ENCODE measurements at regions not wholly inside any gene's neighbourhood (a gene's known extent, or its start where the extent isn't known, plus 50 kb on each side); places are given as distances from the start of the nearest gene placed in this dataset.
A peak's percentile ranks its signal among the peaks of the same experiment; 100 is the strongest.

DNA sequence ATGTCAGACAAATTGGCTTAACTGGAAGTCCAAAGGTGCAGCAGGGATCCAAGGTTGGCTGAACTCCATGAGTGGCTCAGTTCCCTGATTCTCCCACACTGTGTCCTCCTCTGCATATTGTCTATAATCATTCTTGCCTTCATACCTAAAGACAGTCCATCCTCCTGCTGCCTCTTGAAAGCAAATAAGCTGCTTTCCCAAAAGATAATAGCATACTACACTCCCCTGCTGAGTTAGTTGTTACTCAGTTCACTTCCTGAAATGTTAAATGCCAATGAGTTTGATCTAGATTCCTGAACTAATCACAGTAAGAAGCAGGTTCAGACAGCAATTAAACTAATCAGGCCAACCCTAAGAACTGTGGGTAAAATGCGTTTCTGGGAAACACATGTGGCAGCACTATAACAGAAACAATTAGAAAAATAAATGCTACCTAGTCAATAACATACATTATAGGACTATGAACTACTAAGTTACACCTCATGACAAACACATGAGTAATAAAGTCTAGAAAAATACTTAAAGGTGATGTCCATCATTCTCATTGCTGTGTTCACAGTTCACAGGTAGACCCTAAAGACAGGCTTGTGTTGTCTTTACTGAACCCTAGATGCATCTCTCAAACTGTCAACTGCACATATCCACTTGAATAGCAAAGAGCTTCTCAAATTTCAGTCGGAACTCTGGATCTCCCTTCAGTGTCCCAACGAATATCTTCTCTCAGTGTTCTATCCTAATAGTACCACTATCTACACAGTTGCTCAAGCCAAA is 50.8 kb upstream of the BOLA1 start (continued):
- TF ChIP-seq HNRNPLL (IDR thresholded peaks at IDR 0.05; ENCODE audit: low read depth, low read length, poor library complexity, severe bottlenecking) (no peak), XRCC3 (IDR thresholded peaks at IDR 0.05) (no peak), ZNF518B (CRISPR knock-in tag; IDR thresholded peaks at IDR 0.05) (no peak), KDM4B (IDR thresholded peaks at IDR 0.05; ENCODE audit: borderline replicate concordance in 2 of 2, low read depth in 1 of 2) (no peak), YBX1 (IDR thresholded peaks at IDR 0.05) (no peak), HEY1 (CRISPR knock-in tag; IDR thresholded peaks at IDR 0.05; ENCODE audit: borderline replicate concordance) (no peak), HNRNPK (IDR thresholded peaks at IDR 0.05; ENCODE audit: low read depth, low read length, poor library complexity, severe bottlenecking) (no peak), ZNF197 (CRISPR knock-in tag; IDR thresholded peaks at IDR 0.05; ENCODE audit: low read depth) (0 out of 2 replicates have a peak, but pooled peaks have one; percentile 35), ZNF76 (CRISPR knock-in tag; IDR thresholded peaks at IDR 0.05; ENCODE audit: borderline replicate concordance) (no peak), SMAD3 (CRISPR knock-in tag; conservative IDR thresholded peaks at IDR 0.05) (no peak), KDM1A (IDR thresholded peaks at IDR 0.05) (peak; percentile 13; a peak in 1 of 4 replicates), ELF4 (CRISPR knock-in tag; IDR thresholded peaks at IDR 0.05) (0 out of 2 replicates have a peak, but pooled peaks have one; percentile 34), ELF1 (tag; IDR thresholded peaks at IDR 0.05) (no peak), SREBF1 (IDR thresholded peaks at IDR 0.05; ENCODE audit: borderline replicate concordance, low read depth, low read length) (no peak), ZNF592 (IDR thresholded peaks at IDR 0.05) (0 out of 2 replicates have a peak, but pooled peaks have one; percentile 26), SMAD4 (CRISPR knock-in tag; conservative IDR thresholded peaks at IDR 0.05) (no peak), ZNF239 (CRISPR knock-in tag; IDR thresholded peaks at IDR 0.05) (no peak), ZNF121 (CRISPR knock-in tag; conservative IDR thresholded peaks at IDR 0.05) (no peak), HNRNPUL1 (IDR thresholded peaks at IDR 0.05; ENCODE audit: low read length) (no peak), STAT5B (CRISPR knock-in tag; IDR thresholded peaks at IDR 0.05) (no peak), ETV1 (tag; conservative IDR thresholded peaks at IDR 0.05; ENCODE audit: low read depth) (0 out of 2 replicates have a peak, but pooled peaks have one; percentile 8), HDAC2 (IDR thresholded peaks at IDR 0.05) (no peak)
